ENCODE measurements at regions not wholly inside any gene's neighbourhood (a gene's known extent, or its start where the extent isn't known, plus 50 kb on each side); places are given as distances from the start of the nearest gene placed in this dataset.

- Histone ChIP-seq H3K27me3 (ENCODE audit: insufficient read depth) (no peaks in the 10 kb centered on the region), H4K20me1 (replicated peaks; ENCODE audit: insufficient read depth) (peaks cover 18% of the 10 kb centered on the region), H3F3A (replicated peaks; ENCODE audit: low read depth) (no peaks in the 10 kb centered on the region), H3K79me2 (replicated peaks; ENCODE audit: insufficient read depth) (peaks cover 76% of the 10 kb centered on the region), H3K4me2 (no peak overlapping the region), H3K27ac (ENCODE audit: low read depth) (no peak overlapping the region), H3K9me2 (ENCODE audit: insufficient read depth) (no peaks in the 10 kb centered on the region), H3K4me1 (ENCODE audit: insufficient read depth) (peaks cover 28% of the 10 kb centered on the region), H3K4me3 (no peak overlapping the region), H3K36me3 (ENCODE audit: insufficient read depth) (no peaks in the 10 kb centered on the region), H2AFZ (no peak overlapping the region)
- Mint-ChIP-seq H3K27me3 (ENCODE audit: insufficient read depth, low read depth, poor library complexity) (peaks cover 3% of the 10 kb centered on the region), H3K4me3 (no peak overlapping the region), H3K4me1 (peaks cover 36% of the 10 kb centered on the region), H3K27ac (no peak overlapping the region), H3K36me3 (ENCODE audit: low read depth) (peaks cover 5% of the 10 kb centered on the region; the same call in 2 of the 3 replicates), H3K9me3 (no peaks in the 10 kb centered on the region)
- ATAC-seq (no peak), DNase-seq (ENCODE audit: low spot score) (no peak)
- no peak for TF ChIP-seq ZNF114 (CRISPR knock-in tag; IDR thresholded peaks at IDR 0.05)
- TF ChIP-seq NANOG (IDR thresholded peaks at IDR 0.05; ENCODE audit: borderline replicate concordance), result no peak
- TF ChIP-seq ETS1 (IDR thresholded peaks at IDR 0.05), result no peak
- no peak for TF ChIP-seq CREB1 (CRISPR knock-in tag; IDR thresholded peaks at IDR 0.05; ENCODE audit: low read depth)
- TF ChIP-seq JUNB (IDR thresholded peaks at IDR 0.05; ENCODE audit: unreplicated experiment), result no peak
- no peak for TF ChIP-seq REST (IDR thresholded peaks at IDR 0.05; ENCODE audit: unreplicated experiment)
Measured at GRCh38 chr2:134174711-134175110, 79.2 kb upstream of the MGAT5 start.

DNA sequence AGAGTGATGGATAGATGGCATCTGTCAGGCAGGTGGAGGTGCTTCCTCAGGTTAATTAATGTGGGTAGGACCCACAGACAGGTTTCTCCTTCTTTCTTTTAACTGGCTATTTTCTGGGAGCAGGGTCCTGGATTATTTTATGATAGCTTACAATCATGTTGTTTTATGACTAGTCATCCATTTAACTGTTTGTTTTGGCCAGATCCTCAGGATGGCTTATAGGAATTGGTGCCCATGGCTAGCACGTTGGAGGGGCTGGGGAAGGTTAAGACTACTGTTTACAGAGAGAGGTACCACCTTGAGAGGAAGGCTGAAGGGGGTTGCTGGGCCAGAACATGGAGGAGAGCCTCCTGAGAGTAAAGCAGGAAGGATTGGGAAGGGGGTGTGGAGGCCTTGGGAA, 78.0 kb upstream of the MGAT5 start:
- no peak overlapping the region for H2AFZ ChIP-seq
- no peak for DNase-seq (ENCODE audit: low spot score)
- peaks cover 5% of the 10 kb centered on the region; the same call in 2 of the 3 replicates for H3K36me3 Mint-ChIP-seq (ENCODE audit: low read depth)
- no peak overlapping the region for H3K4me2 ChIP-seq
- peaks cover 15% of the 10 kb centered on the region for H4K20me1 ChIP-seq (replicated peaks; ENCODE audit: insufficient read depth)
- peak overlapping the region; percentile 43; the same call in 1 of the 2 replicates for H3K27ac Mint-ChIP-seq
- no peaks in the 10 kb centered on the region for H3K9me3 Mint-ChIP-seq
- H3F3A ChIP-seq (replicated peaks; ENCODE audit: low read depth), result no peaks in the 10 kb centered on the region
- no peak overlapping the region for H3K27ac ChIP-seq (ENCODE audit: low read depth)
- H3K4me1 Mint-ChIP-seq, result peaks cover 38% of the 10 kb centered on the region
- no peaks in the 10 kb centered on the region for H3K27me3 ChIP-seq (ENCODE audit: insufficient read depth)
- H3K4me3 Mint-ChIP-seq, result no peak overlapping the region
- H3K36me3 ChIP-seq (ENCODE audit: insufficient read depth), result no peaks in the 10 kb centered on the region
- H3K27me3 Mint-ChIP-seq (ENCODE audit: insufficient read depth, low read depth, poor library complexity), result peaks cover 2% of the 10 kb centered on the region
- no peak overlapping the region for H3K4me3 ChIP-seq
- H3K79me2 ChIP-seq (replicated peaks; ENCODE audit: insufficient read depth), result peaks cover 66% of the 10 kb centered on the region
- peaks cover 20% of the 10 kb centered on the region for H3K4me1 ChIP-seq (ENCODE audit: insufficient read depth)
- ATAC-seq, result no peak
- no peaks in the 10 kb centered on the region for H3K9me2 ChIP-seq (ENCODE audit: insufficient read depth)
- TF ChIP-seq ZNF114 (CRISPR knock-in tag; IDR thresholded peaks at IDR 0.05) (no peak), CREB1 (CRISPR knock-in tag; IDR thresholded peaks at IDR 0.05; ENCODE audit: low read depth) (no peak), EZH2phosphoT487 (IDR thresholded peaks at IDR 0.05; ENCODE audit: unreplicated experiment) (no peak), ETS1 (IDR thresholded peaks at IDR 0.05) (no peak), EZH2 (IDR thresholded peaks at IDR 0.05; ENCODE audit: low read depth, unreplicated experiment) (no peak), JUNB (IDR thresholded peaks at IDR 0.05; ENCODE audit: unreplicated experiment) (no peak), STAT1 (IDR thresholded peaks at IDR 0.05; ENCODE audit: unreplicated experiment) (no peak), POLR2AphosphoS5 (IDR thresholded peaks at IDR 0.05; ENCODE audit: low read depth) (no peak), ZNF331 (CRISPR knock-in tag; IDR thresholded peaks at IDR 0.05; ENCODE audit: low read depth) (no peak), NANOG (IDR thresholded peaks at IDR 0.05; ENCODE audit: borderline replicate concordance) (no peak), CTCF (conservative IDR thresholded peaks at IDR 0.05; ENCODE audit: low read depth in 2 of 2) (no peak), REST (IDR thresholded peaks at IDR 0.05; ENCODE audit: unreplicated experiment) (no peak)

Data from GM23338 (cell line).